HuH-7 (cell line): ENCODE measurements at regions not wholly inside any gene's neighbourhood (a gene's known extent, or its start where the extent isn't known, plus 50 kb on each side); places are given as distances from the start of the nearest gene placed in this dataset.

Experiments used
- DNase-seq: peaks from one replicate; pipeline ENCODE4 v3.0.0; 2011; ENCODE audit warnings: low spot score

DNA sequence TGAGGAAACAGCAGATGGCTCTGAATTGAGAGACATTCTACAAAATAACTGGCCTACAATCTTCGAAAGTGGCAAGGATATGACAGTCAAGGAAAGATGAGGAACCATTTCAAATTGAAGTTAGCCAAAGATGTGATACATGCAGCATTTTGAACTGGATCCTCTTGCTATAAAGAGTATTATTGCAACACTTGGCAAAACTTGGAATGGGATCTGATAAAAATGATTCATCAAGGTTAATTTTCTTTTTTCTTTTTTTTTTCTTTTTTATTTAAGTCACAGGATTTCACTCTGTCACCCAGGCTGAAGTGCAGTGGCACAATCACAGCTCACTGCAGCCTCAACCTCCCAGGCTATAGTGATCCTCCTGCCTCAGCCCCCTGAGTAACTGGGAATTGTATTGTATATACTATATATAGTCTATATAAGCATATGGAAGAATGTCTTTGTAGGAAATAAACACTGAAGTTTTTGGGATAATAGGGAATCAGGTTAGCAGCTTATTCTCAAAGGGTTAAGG lies 49.8 kb upstream of the GJA8 start:
- DNase-seq = no peak
